NB4 (cell line): ENCODE measurements at regions not wholly inside any gene's neighbourhood (a gene's known extent, or its start where the extent isn't known, plus 50 kb on each side); places are given as distances from the start of the nearest gene placed in this dataset.

ENCODE experiments used
- CTCF ChIP-seq: IDR thresholded peaks from one replicate; pipeline ENCODE4 v1.5.1; 2012; ENCODE audit warnings: low read depth, low read length
- MAX ChIP-seq: IDR thresholded peaks from 2 replicates; pipeline ENCODE4 v1.6.1; 2011; ENCODE audit warnings: low read depth, low read length
- MYC ChIP-seq: IDR thresholded peaks from 2 replicates; pipeline ENCODE4 v1.6.1; 2011; ENCODE audit warnings: low read depth, low read length
- POLR2A ChIP-seq: IDR thresholded peaks from 2 replicates; pipeline ENCODE4 v1.6.1; 2011; ENCODE audit warnings: mild to moderate bottlenecking; ENCODE audit not compliant: insufficient read length; ENCODE audit errors: extremely low read depth

GRCh38 chr17:22470411-22471175 lies 778.3 kb downstream of the KCNJ18 start:
- TF ChIP-seq POLR2A (no peak), CTCF (no peak), MAX (peak; percentile 23; the same call in 1 of the 2 replicates), MYC (no peak)
